Stimulated activated CD8-positive, alpha-beta memory T cell treated with anti-CD3 and anti-CD28 coated beads, Interleukin-15, amount 100 ng/mL, for 48 hours (primary cell): ENCODE measurements at regions not wholly inside any gene's neighbourhood (a gene's known extent, or its start where the extent isn't known, plus 50 kb on each side); places are given as distances from the start of the nearest gene placed in this dataset.

Source experiments
- DNase-seq, 2 donors: peaks; one replicate each; pipeline ENCODE4 v3.0.0-alpha.2; 2020; ENCODE audit warnings: low read depth in 2 of 2

GRCh38 chr6:1153696-1154245 is 158.1 kb upstream of the FOXQ1 start:
- DNase-seq, result no peak

- DNase-seq, result no peak
These were observed 165.4 kb upstream of the FOXQ1 start for GRCh38 chr6:1146500-1146899.

GRCh38 chr6:1145768-1146218 is 166.1 kb upstream of the FOXQ1 start:
- no peak for DNase-seq

GRCh38 chr6:1144842-1145767 is 166.8 kb upstream of the FOXQ1 start:
- no peak for DNase-seq

GRCh38 chr6:1143655-1144054 is 168.2 kb upstream of the FOXQ1 start:
- DNase-seq, result no peak

- no peak for DNase-seq
These were observed 172.6 kb upstream of the FOXQ1 start for GRCh38 chr6:1139155-1139890.

- DNase-seq, result no peak
These were observed 174.0 kb upstream of the FOXQ1 start for GRCh38 chr6:1137849-1138248.

GRCh38 chr6:1136827-1137226 is 175.1 kb upstream of the FOXQ1 start:
- no peak for DNase-seq

- no peak for DNase-seq
These were observed 175.5 kb upstream of the FOXQ1 start for GRCh38 chr6:1136415-1136774.

GRCh38 chr6:1135726-1136414 is 176.0 kb upstream of the FOXQ1 start:
- no peak for DNase-seq

- DNase-seq, result no peak
These were observed 180.4 kb upstream of the FOXQ1 start for GRCh38 chr6:1131285-1132079.

GRCh38 chr6:1130709-1131108 is 181.2 kb upstream of the FOXQ1 start:
- DNase-seq, result no peak

GRCh38 chr6:1129131-1129530 is 182.8 kb upstream of the FOXQ1 start:
- DNase-seq, result no peak

- DNase-seq, result no peak
These were observed 184.2 kb upstream of the FOXQ1 start for GRCh38 chr6:1127597-1128288.

- no peak for DNase-seq
These were observed 184.8 kb upstream of the FOXQ1 start for GRCh38 chr6:1127129-1127528.

GRCh38 chr6:1126036-1126435 is 185.9 kb upstream of the FOXQ1 start:
- no peak for DNase-seq

GRCh38 chr6:1125297-1125696 is 186.6 kb upstream of the FOXQ1 start:
- DNase-seq, result no peak

- DNase-seq, result no peak
These were observed 187.0 kb upstream of the FOXQ1 start for GRCh38 chr6:1124885-1125284.

- DNase-seq, result no peak
These were observed 188.2 kb upstream of the FOXQ1 start for GRCh38 chr6:1123386-1124375.
